Natural killer cell (primary cell): ENCODE measurements at regions not wholly inside any gene's neighbourhood (a gene's known extent, or its start where the extent isn't known, plus 50 kb on each side); places are given as distances from the start of the nearest gene placed in this dataset.

Experiments
- ATAC-seq, 3 donors: fragments of 150-1000 bp in 2 of 3; fragments of 200-7000 bp in 1 of 3; cut with Tn5 transposase; 1 replicate in 1 of 3; 2 replicates in 2 of 3; pipeline ENCODE4 v1.10.0; 2021; ENCODE audit warnings: mild to moderate bottlenecking in 2 of 3, moderate library complexity in 2 of 3
- DNase-seq, 2 donors: peaks; one replicate each; pipeline versions ENCODE4 v3.0.0 to v3.0.0-alpha.2; 2013 to 2021; ENCODE audit warnings: mixed read lengths in 1 of 2
- H3K27ac ChIP-seq: one replicate; pipeline ENCODE4 v1.5.1; 2013; ENCODE audit warnings: mild to moderate bottlenecking, low read length
- H3K27me3 ChIP-seq: one replicate; pipeline ENCODE4 v1.6.1; 2013; ENCODE audit warnings: low read length; ENCODE audit not compliant: control insufficient read depth, insufficient read depth
- H3K36me3 ChIP-seq: one replicate; pipeline ENCODE4 v1.6.1; 2013; ENCODE audit warnings: low read length; ENCODE audit not compliant: control insufficient read depth, insufficient read depth
- H3K4me1 ChIP-seq: one replicate; pipeline ENCODE4 v1.6.1; 2013; ENCODE audit warnings: low read length; ENCODE audit not compliant: control insufficient read depth, insufficient read depth
- H3K4me3 ChIP-seq: one replicate; pipeline ENCODE4 v1.5.1; 2013; ENCODE audit warnings: low read length
- H3K9me3 ChIP-seq: one replicate; pipeline ENCODE4 v1.6.1; 2013; ENCODE audit warnings: low read length; ENCODE audit not compliant: control insufficient read depth, insufficient read depth
- H3K27ac Mint-ChIP-seq, 2 donors: one replicate each; pipeline ENCODE4 v1.8.0; 2022; ENCODE audit warnings: mild to moderate bottlenecking in 2 of 2, mixed read lengths in 2 of 2, moderate library complexity in 1 of 2
- H3K27me3 Mint-ChIP-seq, 2 donors: one replicate each; pipeline ENCODE4 v1.8.0; 2022; ENCODE audit warnings: low read depth in 2 of 2, mixed read lengths in 2 of 2
- H3K36me3 Mint-ChIP-seq: one replicate; pipeline ENCODE4 v1.8.0; 2022; ENCODE audit warnings: mixed read lengths
- H3K4me1 Mint-ChIP-seq, 2 donors: one replicate each; pipeline ENCODE4 v1.8.0; 2022; ENCODE audit warnings: mixed read lengths in 2 of 2
- H3K4me3 Mint-ChIP-seq: one replicate; pipeline ENCODE4 v1.8.0; 2022; ENCODE audit warnings: mild to moderate bottlenecking, moderate library complexity, mixed read lengths
- H3K9me3 Mint-ChIP-seq, 2 donors: one replicate each; pipeline ENCODE4 v1.8.0; 2022; ENCODE audit warnings: mixed read lengths in 2 of 2
- CTCF ChIP-seq: fragments of 200-600 bp; IDR thresholded peaks from one replicate; pipeline ENCODE4 v1.8.0; 2022; ENCODE audit warnings: antibody characterized with exemption
- WGBS: methylation state at CpG from one replicate; pipeline ENCODE4 v1.1.7; 2013; ENCODE audit warnings: missing lambda C conversion rate; ENCODE audit not compliant: insufficient coverage; 5-methylcytosine and 5-hydroxymethylcytosine counted together
- intact Hi-C: fragments of 100-400 bp; cut with micrococcal nuclease; formaldehyde crosslinking; loops from one replicate; pipeline ENCODE4 v1.14.2; 2022

DNA sequence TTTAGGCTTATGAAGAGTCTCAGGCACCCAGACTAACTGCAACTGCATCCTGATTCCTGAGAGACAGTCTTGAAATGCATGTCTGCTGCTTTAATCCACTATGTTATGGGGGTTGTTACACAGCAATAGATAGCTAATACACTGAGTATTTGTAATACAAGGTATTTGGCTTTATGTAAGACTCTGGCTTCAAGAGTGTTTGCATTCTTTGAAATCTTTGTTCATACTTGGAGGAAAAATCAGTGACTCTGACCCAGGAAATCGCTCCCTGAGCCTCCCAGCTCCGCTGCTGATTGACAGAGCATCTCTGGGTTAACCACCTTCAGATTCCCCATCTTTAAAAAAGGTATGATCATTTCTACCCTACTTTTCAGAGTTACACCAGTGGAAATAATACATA is 133.9 kb downstream of the MTPAP start:
- Mint-ChIP-seq H3K9me3 (no peaks in the 10 kb centered on the region), H3K27ac (no peak overlapping the region), H3K27me3 (peaks cover 9 to 26% of the 10 kb centered on the region in 2 donors), H3K4me3 (no peak overlapping the region), H3K4me1 (peaks cover 5 to 6% of the 10 kb centered on the region in 2 donors), H3K36me3 (no peaks in the 10 kb centered on the region)
- Histone ChIP-seq H3K4me3 (no peak overlapping the region), H3K27me3 (peaks cover 2% of the 10 kb centered on the region), H3K27ac (no peak overlapping the region), H3K9me3 (no peaks in the 10 kb centered on the region), H3K36me3 (no peaks in the 10 kb centered on the region), H3K4me1 (peaks cover under 1% of the 10 kb centered on the region)
- 98% methylated on average over 2 of the region's 2 CpGs for WGBS
- intact Hi-C loops: no loop called here
- no peak for TF ChIP-seq CTCF
- ATAC-seq (no peak), DNase-seq (no peak)

- TF ChIP-seq CTCF: no peak
- Mint-ChIP-seq H3K27ac (no peak overlapping the region), H3K36me3 (no peaks in the 10 kb centered on the region), H3K4me3 (no peak overlapping the region), H3K4me1 (peaks cover 0 to 9% of the 10 kb centered on the region in 2 donors), H3K27me3 (peaks cover 10% of the 10 kb centered on the region in 2 donors), H3K9me3 (no peaks in the 10 kb centered on the region)
- ATAC-seq (no peak), DNase-seq (no peak)
- no peaks in the 10 kb centered on the region for H3K36me3 ChIP-seq
- no peak overlapping the region for H3K4me3 ChIP-seq
- H3K27me3 ChIP-seq: no peaks in the 10 kb centered on the region
- WGBS: 90% methylated on average over 4 of the region's 4 CpGs
- no peak overlapping the region for H3K27ac ChIP-seq
- peaks cover 4% of the 10 kb centered on the region for H3K4me1 ChIP-seq
- H3K9me3 ChIP-seq: no peaks in the 10 kb centered on the region
- intact Hi-C loops: no loop called here
These were observed 138.8 kb downstream of the MTPAP start for GRCh38 chr10:30210296-30210695.

DNA sequence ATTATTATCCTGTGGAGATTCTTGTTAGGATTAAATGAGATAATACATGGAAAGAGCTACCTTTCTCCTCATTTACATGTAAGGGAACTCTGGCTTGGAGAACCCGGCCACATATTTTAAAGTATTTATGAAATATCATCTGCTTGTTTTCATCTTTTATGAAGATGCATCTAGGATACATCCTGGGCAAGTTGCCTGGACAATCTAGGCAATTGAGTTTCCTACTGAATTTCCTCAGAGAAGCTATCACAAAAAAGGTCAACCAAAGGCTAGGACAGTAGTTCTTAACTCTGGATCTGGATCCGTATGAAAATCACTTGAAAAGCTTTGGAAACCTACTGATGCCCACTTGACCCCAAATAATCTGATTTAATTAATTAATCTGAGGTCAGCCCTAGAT is 140.7 kb downstream of the MTPAP start:
- DNase-seq (no peak), ATAC-seq (no peak)
- Histone ChIP-seq H3K27me3 (no peaks in the 10 kb centered on the region), H3K36me3 (no peaks in the 10 kb centered on the region), H3K4me3 (no peak overlapping the region), H3K9me3 (peaks cover 2% of the 10 kb centered on the region), H3K27ac (no peak overlapping the region), H3K4me1 (peaks cover 4% of the 10 kb centered on the region)
- Mint-ChIP-seq H3K27me3 (peaks cover 10% of the 10 kb centered on the region in 2 donors), H3K27ac (no peak overlapping the region), H3K4me3 (no peak overlapping the region), H3K4me1 (peaks cover 0 to 9% of the 10 kb centered on the region in 2 donors), H3K36me3 (no peaks in the 10 kb centered on the region), H3K9me3 (no peaks in the 10 kb centered on the region)
- intact Hi-C loops: no loop called here
- TF ChIP-seq CTCF: no peak
- 93% methylated on average over 2 of the region's 2 CpGs for WGBS

DNA sequence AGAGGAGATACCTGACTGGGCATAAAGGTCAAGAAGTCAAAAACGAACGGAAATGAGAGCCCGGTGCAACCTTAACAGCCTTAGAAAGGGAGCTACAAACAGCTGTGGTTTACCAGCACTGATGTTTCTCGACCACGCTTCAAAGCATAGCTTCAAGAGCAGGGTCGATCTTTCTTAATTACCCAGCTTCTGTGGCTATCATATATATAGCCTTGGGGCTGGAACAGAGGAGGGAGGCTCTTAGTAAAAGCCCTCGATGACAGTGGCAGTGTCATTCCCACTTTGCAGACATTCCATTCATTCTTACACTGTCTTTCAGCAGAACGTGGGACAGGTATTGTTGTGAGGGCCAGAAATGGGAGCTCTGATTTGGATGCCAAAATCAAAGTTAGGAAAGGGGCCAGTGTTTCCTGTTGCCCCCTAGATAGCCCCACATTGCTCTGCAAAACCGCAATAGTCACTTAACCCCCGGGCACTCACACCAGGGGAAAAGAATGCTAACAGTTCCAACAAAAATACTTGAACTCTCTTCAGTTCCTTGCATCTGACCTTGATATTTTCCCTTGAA is 141.5 kb downstream of the MTPAP start:
- no peaks in the 10 kb centered on the region for H3K9me3 Mint-ChIP-seq
- WGBS: 21% methylated on average over 9 of the region's 10 CpGs

More for the DNA sequence above, 141.5 kb downstream of the MTPAP start:
- ATAC-seq (no peak), DNase-seq (no peak)
- Histone ChIP-seq H3K36me3 (no peaks in the 10 kb centered on the region), H3K4me1 (peaks cover 4% of the 10 kb centered on the region), H3K4me3 (no peak overlapping the region), H3K27me3 (no peaks in the 10 kb centered on the region), H3K27ac (no peak overlapping the region), H3K9me3 (peaks cover 5% of the 10 kb centered on the region)
- no peak for TF ChIP-seq CTCF
- H3K27me3 Mint-ChIP-seq: peaks cover 10% of the 10 kb centered on the region in 2 donors
- H3K36me3 Mint-ChIP-seq: no peaks in the 10 kb centered on the region
- intact Hi-C loops: no loop called here
- H3K4me3 Mint-ChIP-seq: no peak overlapping the region
- H3K27ac Mint-ChIP-seq: no peak overlapping the region
- peaks cover 0 to 9% of the 10 kb centered on the region in 2 donors for H3K4me1 Mint-ChIP-seq
